ENCODE measurements at regions not wholly inside any gene's neighbourhood (a gene's known extent, or its start where the extent isn't known, plus 50 kb on each side); places are given as distances from the start of the nearest gene placed in this dataset.
A peak's percentile ranks its signal among the peaks of the same experiment; 100 is the strongest.
"Not testable (repeated sequence)": the region's sequence is repeated elsewhere in the genome, so short reads cannot be mapped to it uniquely, and the experiment has no call there.

DNA sequence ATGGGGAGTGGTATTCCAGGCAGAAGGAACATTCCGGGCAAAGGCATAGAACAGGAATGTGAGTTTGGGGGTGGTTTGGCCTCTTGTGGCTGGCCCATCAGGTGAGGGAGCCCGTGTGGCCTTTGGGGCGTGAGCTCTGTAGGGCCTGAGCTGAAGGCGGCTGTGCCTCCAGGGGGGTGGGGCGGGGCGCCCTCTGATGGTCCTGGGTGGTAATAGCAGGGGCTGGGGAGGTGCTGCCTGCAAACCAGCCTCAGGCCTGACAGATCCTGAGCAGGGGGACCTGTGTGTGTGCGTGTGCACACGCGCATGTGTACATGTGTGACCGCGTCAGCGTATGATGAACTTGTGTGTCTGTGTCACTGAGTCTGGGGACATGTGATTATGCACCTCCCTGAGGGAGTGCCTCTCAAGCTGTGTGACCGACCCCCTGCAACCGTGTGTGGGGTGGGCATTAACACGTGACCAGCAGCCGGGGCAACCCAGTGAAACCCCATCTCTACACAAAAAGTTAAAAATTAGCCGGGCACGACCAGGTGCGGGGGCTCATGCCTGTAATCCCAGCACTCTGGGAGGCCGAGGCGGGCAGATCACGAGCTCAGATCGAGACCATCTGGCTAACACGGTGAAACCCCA lies 177.1 kb downstream of the TBC1D2B start:
- TF ChIP-seq CTCF (IDR thresholded peaks at IDR 0.05), result peak; percentile 37
- not testable (repeated sequence) for TF ChIP-seq EZH2 (IDR thresholded peaks at IDR 0.05; ENCODE audit: borderline replicate concordance, insufficient read depth, low read depth, low read length, poor library complexity, severe bottlenecking)

All from B cell (primary cell).